Activated CD4-positive, alpha-beta T cell treated with anti-CD3 and anti-CD28 coated beads, Interleukin-2, Interleukin-4, amounts not matched to agents 100 ng/mL and 50 ng/mL, durations not matched to agents 16 hours and 8 hours (primary cell): ENCODE measurements at regions not wholly inside any gene's neighbourhood (a gene's known extent, or its start where the extent isn't known, plus 50 kb on each side); places are given as distances from the start of the nearest gene placed in this dataset.

Experiments used
- DNase-seq: peaks from one replicate; pipeline ENCODE4 v3.0.0-alpha.2; 2020; ENCODE audit warnings: low spot score

GRCh38 chr12:30874455-30875321 is 51.9 kb upstream of the TSPAN11 start:
- DNase-seq, result no peak

- no peak for DNase-seq
Measured at GRCh38 chr12:30870491-30871265, 55.9 kb upstream of the TSPAN11 start.

- DNase-seq, result no peak
Measured at GRCh38 chr12:30867415-30867814, 59.1 kb upstream of the TSPAN11 start.

GRCh38 chr12:30866256-30866655 is 60.3 kb upstream of the TSPAN11 start:
- DNase-seq, result no peak

- DNase-seq, result no peak
Measured at GRCh38 chr12:30863839-30864238, 62.7 kb upstream of the TSPAN11 start.

- no peak for DNase-seq
Measured at GRCh38 chr12:30862486-30862885, 64.1 kb upstream of the TSPAN11 start.

- no peak for DNase-seq
Measured at GRCh38 chr12:30859226-30859625, 67.3 kb upstream of the TSPAN11 start.

GRCh38 chr12:30858471-30858870 is 68.1 kb upstream of the TSPAN11 start:
- no peak for DNase-seq

- DNase-seq, result no peak
Measured at GRCh38 chr12:30853561-30854133, 72.9 kb upstream of the TSPAN11 start.

GRCh38 chr12:30850684-30851083 is 75.9 kb upstream of the TSPAN11 start:
- no peak for DNase-seq

- DNase-seq, result peak; percentile 82
Measured at GRCh38 chr12:30847259-30847658, 79.3 kb upstream of the TSPAN11 start.

- no peak for DNase-seq
Measured at GRCh38 chr12:30846776-30847175, 79.8 kb upstream of the TSPAN11 start.

- DNase-seq, result no peak
Measured at GRCh38 chr12:30845676-30846075, 80.9 kb upstream of the TSPAN11 start.

GRCh38 chr12:30843211-30843610 is 83.3 kb upstream of the TSPAN11 start:
- DNase-seq, result no peak

GRCh38 chr12:30840715-30841114 is 85.8 kb upstream of the TSPAN11 start:
- DNase-seq, result no peak

GRCh38 chr12:30839643-30840220 is 85.0 kb upstream of the CAPRIN2 start:
- DNase-seq, result no peak

GRCh38 chr12:30837595-30837994 is 82.8 kb upstream of the CAPRIN2 start:
- no peak for DNase-seq

GRCh38 chr12:30836656-30837445 is 82.1 kb upstream of the CAPRIN2 start:
- DNase-seq, result no peak

GRCh38 chr12:30835216-30835615 is 80.5 kb upstream of the CAPRIN2 start:
- DNase-seq, result no peak

- no peak for DNase-seq
Measured at GRCh38 chr12:30830751-30831150, 76.0 kb upstream of the CAPRIN2 start.

- DNase-seq, result no peak
Measured at GRCh38 chr12:30829876-30830275, 75.1 kb upstream of the CAPRIN2 start.

GRCh38 chr12:30828686-30829085 is 73.9 kb upstream of the CAPRIN2 start:
- no peak for DNase-seq
